Thyroid gland (tissue), 4 donors: ENCODE measurements at regions not wholly inside any gene's neighbourhood (a gene's known extent, or its start where the extent isn't known, plus 50 kb on each side); places are given as distances from the start of the nearest gene placed in this dataset.

ENCODE experiments used
- DNase-seq, 2 donors: peaks; one replicate each; pipeline ENCODE4 v3.0.0-alpha.2; 2019
- H3K27ac ChIP-seq, 3 donors: fragments of 200-600 bp; sonication (generic); 1 replicate in 2 of 3; 2 replicates in 1 of 3; pipeline ENCODE4 v1.5.1; 2016 to 2019; ENCODE audit warnings: mild to moderate bottlenecking in 1 of 3, moderate library complexity in 1 of 3
- H3K27me3 ChIP-seq: fragments of 200-600 bp; sonication (generic); one replicate; pipeline ENCODE4 v1.5.1; 2019
- H3K36me3 ChIP-seq, 2 donors: fragments of 200-600 bp; sonication (generic); one replicate each; pipeline ENCODE4 v1.5.1; 2016 to 2019
- H3K4me1 ChIP-seq, 2 donors: fragments of 200-600 bp; sonication (generic); one replicate each; pipeline ENCODE4 v1.5.1; 2017 to 2019
- H3K4me3 ChIP-seq, 3 donors: fragments of 200-600 bp; sonication (generic); replicated peaks in 1 of 3; 1 replicate in 2 of 3; 2 replicates in 1 of 3; pipeline ENCODE4 v1.5.1; 2016; ENCODE audit warnings: mild to moderate bottlenecking in 1 of 3
- H3K9me3 ChIP-seq: fragments of 200-600 bp; sonication (generic); one replicate; pipeline ENCODE4 v1.5.1; 2017
- CTCF ChIP-seq, 6 experiments: fragments of 200-600 bp in 3 of 6; fragments of 450-650 bp in 3 of 6; sonication (generic) in 3 of 6; IDR thresholded peaks; one replicate each; pipeline ENCODE4 v1.5.1; 2016 to 2019; ENCODE audit warnings: antibody characterized with exemption in 6 of 6, mild to moderate bottlenecking in 2 of 6, inconsistent platforms in 1 of 6, moderate library complexity in 1 of 6
- POLR2A ChIP-seq, 2 donors: fragments of 450-650 bp; IDR thresholded peaks; one replicate each; pipeline ENCODE4 v1.6.1; 2017; ENCODE audit warnings: antibody characterized with exemption in 2 of 2, mild to moderate bottlenecking in 2 of 2, moderate library complexity in 1 of 2
- WGBS, 2 donors: methylation state at CpG; one replicate each; pipeline ENCODE4 v1.1.5; 2017; 5-methylcytosine and 5-hydroxymethylcytosine counted together
- intact Hi-C: fragments of 100-400 bp; cut with DNase I; formaldehyde crosslinking; loops from one replicate; pipeline ENCODE4 v1.15.1; 2023

DNA sequence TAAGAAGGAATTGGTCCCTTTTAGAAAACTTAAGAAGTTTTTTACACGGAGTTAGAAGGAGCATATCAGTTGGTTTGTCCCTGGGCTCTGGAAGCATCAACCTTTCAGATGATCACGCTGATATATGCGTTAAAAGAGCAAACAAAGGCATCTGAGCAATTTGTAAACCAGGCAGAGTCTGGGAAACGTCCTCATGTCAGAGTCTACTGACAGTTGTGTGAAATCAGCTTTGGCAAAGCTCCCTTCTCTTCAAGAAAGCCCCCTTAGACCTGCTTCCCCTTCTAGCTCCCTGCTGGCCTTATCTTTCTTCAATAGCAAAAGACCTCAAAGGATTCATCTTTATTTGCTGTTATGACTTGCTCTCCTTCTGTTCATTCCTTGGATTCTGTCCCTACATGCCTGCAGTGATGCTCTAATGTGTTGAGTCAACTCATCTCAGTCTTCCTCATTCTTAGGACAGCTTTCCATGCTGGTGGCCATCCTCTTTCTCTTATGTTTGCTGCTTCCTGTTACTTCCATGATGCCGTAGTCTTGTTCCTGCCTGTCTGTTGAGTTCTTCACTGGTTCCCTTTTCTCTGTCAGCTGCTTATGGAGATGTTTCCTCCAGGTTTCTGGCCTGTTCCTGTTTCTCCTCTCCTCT, 106.5 kb upstream of the BMPER start:
- intact Hi-C loops: no loop called here
- DNase-seq: no peak
- Histone ChIP-seq H3K27ac (no peak overlapping the region), H3K4me3 (no peak overlapping the region), H3K36me3 (no peaks in the 10 kb centered on the region), H3K4me1 (no peaks in the 10 kb centered on the region), H3K9me3 (no peaks in the 10 kb centered on the region), H3K27me3 (no peaks in the 10 kb centered on the region)
- WGBS, 2 donors: 62 to 67% methylated on average over 5 of the region's 5 CpGs
- TF ChIP-seq POLR2A (IDR thresholded peaks at IDR 0.05) (no peak), CTCF (IDR thresholded peaks at IDR 0.05) (no peak)

DNA sequence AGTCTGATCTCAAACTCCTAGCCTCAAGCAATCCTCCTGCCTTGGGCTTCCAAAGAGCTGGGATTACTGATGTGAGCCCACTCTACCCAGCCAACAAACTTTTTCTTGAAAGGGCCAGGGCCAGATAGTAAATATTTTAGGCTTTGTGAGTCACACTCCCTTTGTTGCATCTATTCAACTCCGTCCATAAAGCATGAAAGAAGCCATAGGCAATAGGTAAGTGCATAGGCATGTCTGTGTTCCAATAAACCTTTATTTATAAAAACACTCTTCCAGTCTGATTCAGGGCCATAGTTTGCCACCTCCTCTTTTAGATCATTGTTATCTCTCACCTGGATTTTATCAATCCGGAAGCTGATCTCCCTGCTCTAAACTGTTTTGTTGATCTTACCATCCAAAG, 105.6 kb upstream of the BMPER start:
- TF ChIP-seq CTCF (IDR thresholded peaks at IDR 0.05): no peak
- no peak for TF ChIP-seq POLR2A (IDR thresholded peaks at IDR 0.05)
- Histone ChIP-seq H3K27ac (no peak overlapping the region), H3K4me3 (no peak overlapping the region), H3K36me3 (no peaks in the 10 kb centered on the region), H3K27me3 (no peaks in the 10 kb centered on the region), H3K9me3 (no peaks in the 10 kb centered on the region), H3K4me1 (no peaks in the 10 kb centered on the region)
- no peak for DNase-seq
- intact Hi-C loops: no loop called here
- WGBS, 2 donors: 91 to 97% methylated on average over 2 of the region's 2 CpGs

DNA sequence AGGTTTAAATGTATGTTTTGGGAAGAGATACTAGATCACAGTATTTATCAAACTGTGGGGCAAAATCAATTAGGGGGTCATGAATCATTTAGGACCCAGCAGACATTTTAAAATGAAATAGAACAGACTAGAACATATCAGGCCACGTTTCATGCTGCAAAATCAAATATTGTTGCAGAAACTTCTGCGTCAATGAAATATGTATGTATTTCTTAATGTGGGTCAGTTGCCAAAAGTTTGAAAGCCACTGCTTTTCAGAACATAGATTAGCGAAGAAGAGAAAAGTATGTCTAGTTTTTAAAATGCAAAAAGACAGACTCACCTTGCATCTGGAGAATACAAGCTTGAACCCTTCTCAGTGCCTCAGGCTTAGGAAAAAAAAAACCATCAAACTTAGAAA, 102.7 kb upstream of the BMPER start:
- no peaks in the 10 kb centered on the region for H3K9me3 ChIP-seq
- DNase-seq: no peak
- 89 to 92% methylated on average over 3 of the region's 3 CpGs for WGBS, 2 donors

DNA sequence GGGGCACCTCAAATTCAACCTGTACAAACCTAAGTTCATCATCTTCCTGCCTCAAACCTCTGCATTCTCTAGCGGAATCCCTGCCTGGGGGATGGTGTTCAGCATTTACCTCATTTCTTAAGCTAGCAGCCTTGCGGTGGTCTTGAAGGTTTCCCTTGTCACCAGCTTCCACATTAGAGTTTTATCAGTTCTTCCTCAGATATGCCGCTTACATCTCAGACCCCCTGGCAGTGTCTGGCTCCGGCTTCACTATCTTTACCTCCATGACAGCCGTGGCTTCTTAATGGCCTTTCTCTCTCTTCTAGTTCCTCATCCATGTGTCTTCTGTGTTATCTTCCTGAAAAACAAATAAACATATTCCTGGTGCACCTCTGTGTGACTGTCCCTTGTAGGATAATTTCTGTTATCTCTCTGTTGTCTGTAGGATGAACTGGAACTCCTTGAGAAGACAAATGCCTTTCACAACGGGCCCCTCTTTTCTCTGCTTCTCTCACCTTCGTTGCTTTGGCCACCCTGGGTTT, 101.1 kb upstream of the BMPER start:
- DNase-seq: no peak
- Histone ChIP-seq H3K4me1 (peaks cover 0 to 18% of the 10 kb centered on the region in 2 donors), H3K36me3 (no peaks in the 10 kb centered on the region), H3K9me3 (no peaks in the 10 kb centered on the region), H3K4me3 (no peak overlapping the region), H3K27ac (no peak overlapping the region), H3K27me3 (no peaks in the 10 kb centered on the region)
- TF ChIP-seq CTCF (IDR thresholded peaks at IDR 0.05): no peak
- intact Hi-C loops: no loop called here
- 86% methylated on average over 7 of the region's 7 CpGs for WGBS, 2 donors

More for the DNA sequence above, 102.7 kb upstream of the BMPER start:
- H3K27ac ChIP-seq: no peak overlapping the region
- no peak overlapping the region for H3K4me3 ChIP-seq
- no peaks in the 10 kb centered on the region for H3K36me3 ChIP-seq
- TF ChIP-seq POLR2A (IDR thresholded peaks at IDR 0.05): no peak
- no peak for TF ChIP-seq CTCF (IDR thresholded peaks at IDR 0.05)
- intact Hi-C loops: no loop called here
- no peaks in the 10 kb centered on the region for H3K27me3 ChIP-seq
- peaks cover 0 to 12% of the 10 kb centered on the region in 2 donors for H3K4me1 ChIP-seq

DNA sequence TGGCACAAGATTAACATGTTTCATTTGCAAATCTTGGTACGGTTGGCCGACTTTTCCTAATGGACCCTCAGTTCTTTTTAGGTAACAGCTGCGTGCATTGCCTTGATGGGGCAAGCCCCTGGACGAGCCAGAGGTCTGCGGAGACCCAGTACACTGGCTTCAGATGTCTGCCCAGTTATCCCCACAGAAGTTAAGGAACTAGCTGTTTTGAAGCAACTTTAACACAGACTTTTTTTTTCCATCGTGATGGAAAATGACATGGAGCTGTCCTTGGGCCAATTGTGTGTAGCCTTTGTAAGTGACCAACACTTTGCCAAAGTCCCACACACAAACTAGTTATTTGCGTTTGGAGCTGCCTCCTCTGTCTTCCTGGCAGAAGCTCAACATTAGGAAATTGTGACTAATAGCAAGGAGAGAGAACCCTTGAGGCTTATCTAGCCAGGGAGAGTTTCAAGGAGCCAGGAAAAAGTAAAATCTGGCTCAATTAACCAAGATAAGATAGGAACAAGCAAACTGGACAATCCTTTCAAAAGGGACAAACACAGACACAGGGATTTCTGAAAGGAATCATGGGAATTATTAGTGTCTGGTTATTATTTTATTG, 99.6 kb upstream of the BMPER start:
- no peak for DNase-seq
- no peak overlapping the region for H3K27ac ChIP-seq
- H3K9me3 ChIP-seq: no peaks in the 10 kb centered on the region
- H3K27me3 ChIP-seq: no peaks in the 10 kb centered on the region
- H3K36me3 ChIP-seq: no peaks in the 10 kb centered on the region
- intact Hi-C loops: no loop called here
- 59 to 63% methylated on average over 7 of the region's 7 CpGs for WGBS, 2 donors
- no peak for TF ChIP-seq CTCF (IDR thresholded peaks at IDR 0.05)
- TF ChIP-seq POLR2A (IDR thresholded peaks at IDR 0.05): no peak
- H3K4me3 ChIP-seq: no peak overlapping the region
- H3K4me1 ChIP-seq: peaks cover 0 to 18% of the 10 kb centered on the region in 2 donors
